Neural progenitor cell (in vitro differentiated cells): ENCODE measurements at regions not wholly inside any gene's neighbourhood (a gene's known extent, or its start where the extent isn't known, plus 50 kb on each side); places are given as distances from the start of the nearest gene placed in this dataset.

Experiments
- DNase-seq: peaks from one replicate; pipeline ENCODE4 v3.0.0-alpha.2; 2016; ENCODE audit warnings: low spot score
- H2AFZ ChIP-seq: fragments of 200-600 bp; sonication (generic); replicated peaks from 2 replicates; pipeline ENCODE4 v1.6.1; 2016; ENCODE audit warnings: antibody characterized with exemption
- H3F3A ChIP-seq: fragments of 200-600 bp; sonication (generic); 2 replicates; pipeline ENCODE4 v1.6.1; 2016; ENCODE audit warnings: antibody characterized with exemption, low read depth
- H3K27ac ChIP-seq: fragments of 200-600 bp; sonication (generic); 2 replicates; pipeline ENCODE4 v1.5.1; 2016; ENCODE audit warnings: mild to moderate bottlenecking
- H3K27me3 ChIP-seq: fragments of 200-600 bp; sonication (generic); 2 replicates; pipeline ENCODE4 v1.6.1; 2016; ENCODE audit warnings: mild to moderate bottlenecking, moderate library complexity
- H3K36me3 ChIP-seq: fragments of 200-600 bp; sonication (generic); 2 replicates; pipeline ENCODE4 v1.5.1; 2016
- H3K4me1 ChIP-seq: fragments of 200-600 bp; sonication (generic); 2 replicates; pipeline ENCODE4 v1.6.1; 2016; ENCODE audit warnings: mixed run types
- H3K4me2 ChIP-seq: fragments of 200-600 bp; sonication (generic); 2 replicates; pipeline ENCODE4 v1.6.1; 2016
- H3K4me3 ChIP-seq: fragments of 200-600 bp; sonication (generic); 2 replicates; pipeline ENCODE4 v1.5.1; 2016
- H3K79me2 ChIP-seq: fragments of 200-600 bp; sonication (generic); 2 replicates; pipeline ENCODE4 v1.6.1; 2016; ENCODE audit warnings: low read depth
- H3K9ac ChIP-seq: fragments of 200-600 bp; sonication (generic); 2 replicates; pipeline ENCODE4 v1.6.1; 2016
- H3K9me3 ChIP-seq: fragments of 200-600 bp; sonication (generic); 2 replicates; pipeline ENCODE4 v1.5.1; 2016; ENCODE audit warnings: low read depth
- H4K20me1 ChIP-seq: fragments of 200-600 bp; sonication (generic); 2 replicates; pipeline ENCODE4 v1.6.1; 2016; ENCODE audit warnings: low read depth
- H3K27ac Mint-ChIP-seq: 3 replicates; pipeline ENCODE4 v1.8.0; 2021; ENCODE audit warnings: mixed read lengths
- H3K27me3 Mint-ChIP-seq: 2 replicates; pipeline ENCODE4 v1.8.0; 2022; ENCODE audit warnings: low read depth, mild to moderate bottlenecking, inconsistent platforms, moderate library complexity, mixed read lengths; ENCODE audit not compliant: insufficient read depth
- H3K36me3 Mint-ChIP-seq: 3 replicates; pipeline ENCODE4 v1.8.0; 2021; ENCODE audit warnings: mixed read lengths
- H3K4me1 Mint-ChIP-seq: 3 replicates; pipeline ENCODE4 v1.8.0; 2021; ENCODE audit warnings: mixed read lengths
- H3K4me3 Mint-ChIP-seq: 3 replicates; pipeline ENCODE4 v1.8.0; 2021; ENCODE audit warnings: mild to moderate bottlenecking, moderate library complexity, mixed read lengths
- H3K9me3 Mint-ChIP-seq: 3 replicates; pipeline ENCODE4 v1.8.0; 2020; ENCODE audit warnings: mixed read lengths
- EZH2 ChIP-seq: fragments of 200-600 bp; sonication (generic); IDR thresholded peaks from 2 replicates; pipeline ENCODE4 v1.6.1; 2017; ENCODE audit warnings: antibody characterized with exemption, mild to moderate bottlenecking, moderate library complexity
- EZH2phosphoT487 ChIP-seq: fragments of 200-600 bp; sonication (generic); IDR thresholded peaks from 2 replicates; pipeline ENCODE4 v1.6.1; 2017; ENCODE audit warnings: antibody characterized with exemption
- TF ChIP-seq, protein P1 (sequence below): fragments of 200-600 bp; sonication (generic); IDR thresholded peaks from 2 replicates; pipeline ENCODE4 v1.5.1; 2017; ENCODE audit warnings: antibody characterized with exemption, mild to moderate bottlenecking

GRCh38 chr1:220956501-220957232 is 77.4 kb downstream of the HLX start:
- H3K4me1 ChIP-seq, result no peaks in the 10 kb centered on the region
- Mint-ChIP-seq H3K27me3 (no peaks in the 10 kb centered on the region), H3K27ac (no peak overlapping the region), H3K4me3 (no peak overlapping the region), H3K36me3 (no peaks in the 10 kb centered on the region), H3K9me3 (no peaks in the 10 kb centered on the region), H3K4me1 (peaks cover 4% of the 10 kb centered on the region)
- no peak overlapping the region for H3K4me2 ChIP-seq
- no peaks in the 10 kb centered on the region for H4K20me1 ChIP-seq
- H3K9me3 ChIP-seq, result no peaks in the 10 kb centered on the region
- no peaks in the 10 kb centered on the region for H3K36me3 ChIP-seq
- H3K27me3 ChIP-seq, result no peaks in the 10 kb centered on the region
- DNase-seq, result no peak
- no peak overlapping the region for H3K9ac ChIP-seq
- H3K27ac ChIP-seq, result no peak overlapping the region
- no peaks in the 10 kb centered on the region for H3F3A ChIP-seq
- H3K79me2 ChIP-seq, result no peaks in the 10 kb centered on the region
- H2AFZ ChIP-seq, result no peak overlapping the region
- no peak overlapping the region for H3K4me3 ChIP-seq
- no peak for TF ChIP-seq EZH2
- no peak for TF ChIP-seq EZH2phosphoT487
- TF ChIP-seq, protein P1, sequence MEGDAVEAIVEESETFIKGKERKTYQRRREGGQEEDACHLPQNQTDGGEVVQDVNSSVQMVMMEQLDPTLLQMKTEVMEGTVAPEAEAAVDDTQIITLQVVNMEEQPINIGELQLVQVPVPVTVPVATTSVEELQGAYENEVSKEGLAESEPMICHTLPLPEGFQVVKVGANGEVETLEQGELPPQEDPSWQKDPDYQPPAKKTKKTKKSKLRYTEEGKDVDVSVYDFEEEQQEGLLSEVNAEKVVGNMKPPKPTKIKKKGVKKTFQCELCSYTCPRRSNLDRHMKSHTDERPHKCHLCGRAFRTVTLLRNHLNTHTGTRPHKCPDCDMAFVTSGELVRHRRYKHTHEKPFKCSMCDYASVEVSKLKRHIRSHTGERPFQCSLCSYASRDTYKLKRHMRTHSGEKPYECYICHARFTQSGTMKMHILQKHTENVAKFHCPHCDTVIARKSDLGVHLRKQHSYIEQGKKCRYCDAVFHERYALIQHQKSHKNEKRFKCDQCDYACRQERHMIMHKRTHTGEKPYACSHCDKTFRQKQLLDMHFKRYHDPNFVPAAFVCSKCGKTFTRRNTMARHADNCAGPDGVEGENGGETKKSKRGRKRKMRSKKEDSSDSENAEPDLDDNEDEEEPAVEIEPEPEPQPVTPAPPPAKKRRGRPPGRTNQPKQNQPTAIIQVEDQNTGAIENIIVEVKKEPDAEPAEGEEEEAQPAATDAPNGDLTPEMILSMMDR, result no peak

DNA sequence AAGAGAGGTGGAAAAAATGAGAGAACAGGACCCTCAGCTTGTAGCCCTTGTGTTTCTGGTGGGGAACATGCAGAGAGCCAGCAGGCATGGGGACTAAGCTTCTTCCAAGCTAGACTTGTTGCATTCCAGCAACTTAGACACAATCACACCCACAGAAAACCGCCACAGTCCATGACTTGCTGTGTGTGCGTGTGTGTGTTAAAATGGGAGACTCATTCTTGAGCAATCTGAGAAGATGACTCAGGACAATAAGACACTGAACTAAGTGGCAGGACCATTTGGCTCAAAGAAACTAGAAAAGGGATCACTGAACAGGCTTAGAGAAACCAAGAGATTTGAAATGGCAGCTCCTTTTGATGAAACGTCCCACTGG is 78.0 kb downstream of the HLX start:
- Histone ChIP-seq H3K27ac (no peak overlapping the region), H3K4me3 (no peak overlapping the region), H3K27me3 (no peaks in the 10 kb centered on the region), H3K9ac (no peak overlapping the region), H3K79me2 (no peaks in the 10 kb centered on the region), H3F3A (no peaks in the 10 kb centered on the region), H4K20me1 (no peaks in the 10 kb centered on the region), H3K36me3 (no peaks in the 10 kb centered on the region), H3K9me3 (no peaks in the 10 kb centered on the region), H2AFZ (no peak overlapping the region), H3K4me1 (no peaks in the 10 kb centered on the region), H3K4me2 (no peak overlapping the region)
- Mint-ChIP-seq H3K27ac (no peak overlapping the region), H3K9me3 (no peaks in the 10 kb centered on the region), H3K4me1 (peaks cover 4% of the 10 kb centered on the region), H3K27me3 (no peaks in the 10 kb centered on the region), H3K36me3 (no peaks in the 10 kb centered on the region), H3K4me3 (no peak overlapping the region)
- TF ChIP-seq, protein P1, result no peak
- no peak for TF ChIP-seq EZH2
- DNase-seq, result peak; percentile 6

DNA sequence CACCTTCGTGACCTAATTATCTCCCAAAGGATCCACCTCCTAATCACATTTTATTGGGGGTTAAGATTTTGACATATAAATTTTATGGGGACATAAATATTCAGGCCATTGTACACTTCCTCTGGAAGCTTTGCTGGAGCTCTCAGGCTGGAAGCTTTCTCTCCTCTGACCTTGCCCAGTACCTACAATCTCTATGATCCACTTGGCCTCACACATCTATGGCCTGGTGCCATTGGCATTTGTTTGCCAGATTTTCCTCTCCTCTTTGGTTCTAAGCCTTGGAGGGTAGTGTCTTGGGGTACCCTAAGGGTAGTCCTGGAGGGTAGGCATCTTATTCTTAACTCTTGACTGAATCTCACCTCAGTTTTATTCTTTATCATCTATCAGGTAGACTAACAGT is 79.0 kb downstream of the HLX start:
- Histone ChIP-seq H3K4me3 (no peak overlapping the region), H3K4me2 (no peak overlapping the region), H3K27ac (no peak overlapping the region), H3K4me1 (no peaks in the 10 kb centered on the region), H3K9ac (no peak overlapping the region), H4K20me1 (no peaks in the 10 kb centered on the region), H3K79me2 (no peaks in the 10 kb centered on the region), H2AFZ (no peak overlapping the region), H3K27me3 (no peaks in the 10 kb centered on the region), H3K9me3 (no peaks in the 10 kb centered on the region), H3K36me3 (no peaks in the 10 kb centered on the region), H3F3A (no peaks in the 10 kb centered on the region)
- H3K27ac Mint-ChIP-seq, result no peak overlapping the region
- no peaks in the 10 kb centered on the region for H3K27me3 Mint-ChIP-seq
- no peaks in the 10 kb centered on the region for H3K9me3 Mint-ChIP-seq
- TF ChIP-seq, protein P1, result no peak
- TF ChIP-seq EZH2, result no peak
- no peak for TF ChIP-seq EZH2phosphoT487
- no peak for DNase-seq
- no peak overlapping the region for H3K4me3 Mint-ChIP-seq
- peaks cover 4% of the 10 kb centered on the region for H3K4me1 Mint-ChIP-seq
- H3K36me3 Mint-ChIP-seq, result no peaks in the 10 kb centered on the region
